Neuronal stem cell (in vitro differentiated cells): ENCODE measurements at regions not wholly inside any gene's neighbourhood (a gene's known extent, or its start where the extent isn't known, plus 50 kb on each side); places are given as distances from the start of the nearest gene placed in this dataset.

ENCODE experiments used
- DNase-seq: peaks from one replicate; pipeline ENCODE4 v3.0.0-alpha.2; 2013; ENCODE audit warnings: low spot score
- H2AFZ ChIP-seq: one replicate; pipeline ENCODE4 v1.6.1; 2013; ENCODE audit warnings: mild to moderate bottlenecking, low read length, inconsistent platforms
- H2AK5ac ChIP-seq: 2 replicates; pipeline ENCODE4 v1.6.1; 2013; ENCODE audit warnings: low read depth, mild to moderate bottlenecking, inconsistent platforms, low read length, moderate library complexity, mixed read lengths
- H2BK120ac ChIP-seq: 2 replicates; pipeline ENCODE4 v1.6.1; 2013; ENCODE audit warnings: low read depth, mild to moderate bottlenecking, inconsistent platforms, low read length, moderate library complexity, mixed read lengths
- H2BK12ac ChIP-seq: one replicate; pipeline ENCODE4 v1.6.1; 2013; ENCODE audit warnings: low read length, inconsistent platforms
- H2BK15ac ChIP-seq: 2 replicates; pipeline ENCODE4 v1.6.1; 2013; ENCODE audit warnings: mild to moderate bottlenecking, low read length, inconsistent platforms, mixed read lengths
- H2BK5ac ChIP-seq: one replicate; pipeline ENCODE4 v1.6.1; 2013; ENCODE audit warnings: inconsistent platforms, mild to moderate bottlenecking, low read length, moderate library complexity
- H3K14ac ChIP-seq: one replicate; pipeline ENCODE4 v1.6.1; 2013; ENCODE audit warnings: low read length, inconsistent platforms
- H3K18ac ChIP-seq: 2 replicates; pipeline ENCODE4 v1.6.1; 2013; ENCODE audit warnings: low read length, inconsistent platforms
- H3K23ac ChIP-seq: 2 replicates; pipeline ENCODE4 v1.6.1; 2013; ENCODE audit warnings: low read depth, mild to moderate bottlenecking, mixed read lengths, low read length, inconsistent platforms; ENCODE audit not compliant: poor library complexity
- H3K27ac ChIP-seq: replicated peaks from 3 replicates; pipeline ENCODE4 v1.5.1; 2013; ENCODE audit warnings: low read length, inconsistent platforms
- H3K27me3 ChIP-seq, 3 experiments: 2 replicates each; pipeline ENCODE4 v1.6.1; 2013; ENCODE audit warnings: low read length in 3 of 3, mild to moderate bottlenecking in 2 of 3, inconsistent platforms in 1 of 3, low read depth in 1 of 3, mixed read lengths in 1 of 3, moderate library complexity in 1 of 3; ENCODE audit not compliant: control insufficient read depth in 3 of 3, insufficient read depth in 3 of 3
- H3K36me3 ChIP-seq, 2 donors: replicated peaks in 1 of 2; 2 replicates each; pipeline ENCODE4 v1.6.1; 2013; ENCODE audit warnings: low read length in 2 of 2; ENCODE audit not compliant: control insufficient read depth in 2 of 2, insufficient read depth in 2 of 2
- H3K4ac ChIP-seq: 2 replicates; pipeline ENCODE4 v1.6.1; 2013; ENCODE audit warnings: inconsistent platforms, mild to moderate bottlenecking, low read length, moderate library complexity
- H3K4me1 ChIP-seq, 2 donors: 1 replicate in 1 of 2; 2 replicates in 1 of 2; pipeline ENCODE4 v1.6.1; 2013; ENCODE audit warnings: low read length in 2 of 2, low read depth in 1 of 2; ENCODE audit not compliant: control insufficient read depth in 2 of 2, insufficient read depth in 1 of 2
- H3K4me2 ChIP-seq: one replicate; pipeline ENCODE4 v1.6.1; 2013; ENCODE audit warnings: mild to moderate bottlenecking, low read length, inconsistent platforms; ENCODE audit not compliant: insufficient read depth, poor library complexity, severe bottlenecking
- H3K4me3 ChIP-seq, 2 donors: 2 replicates each; pipeline ENCODE4 v1.5.1; 2013; ENCODE audit warnings: low read length in 2 of 2, mild to moderate bottlenecking in 2 of 2, inconsistent platforms in 1 of 2, moderate library complexity in 1 of 2
- H3K79me1 ChIP-seq: one replicate; pipeline ENCODE4 v1.6.1; 2013; ENCODE audit warnings: low read depth, mild to moderate bottlenecking, inconsistent platforms, low read length, moderate library complexity
- H3K9ac ChIP-seq: one replicate; pipeline ENCODE4 v1.6.1; 2013; ENCODE audit warnings: mild to moderate bottlenecking, low read depth, low read length, inconsistent platforms; ENCODE audit not compliant: poor library complexity
- H3K9me3 ChIP-seq, 2 donors: replicated peaks in 1 of 2; 2 replicates each; pipeline versions ENCODE3 to v1.6.1; 2013; ENCODE audit warnings: low read length in 2 of 2, mild to moderate bottlenecking in 2 of 2, inconsistent platforms in 1 of 2, low read depth in 1 of 2, mixed read lengths in 1 of 2, moderate library complexity in 1 of 2; ENCODE audit not compliant: control insufficient read depth in 2 of 2, insufficient read depth in 1 of 2
- H4K8ac ChIP-seq: one replicate; pipeline ENCODE4 v1.6.1; 2013; ENCODE audit warnings: low read depth, mild to moderate bottlenecking, inconsistent platforms, low read length, moderate library complexity
- H4K91ac ChIP-seq: one replicate; pipeline ENCODE4 v1.6.1; 2013; ENCODE audit warnings: low read length, low read depth, mild to moderate bottlenecking, inconsistent platforms; ENCODE audit not compliant: poor library complexity
- WGBS, 2 donors: extraction: QIAGEN DNeasy Blood & Tissue Kit; methylation state at CpG; one replicate each; pipeline ENCODE4 v1.1.7; 2013; ENCODE audit warnings: missing lambda C conversion rate in 2 of 2, mixed read lengths in 1 of 2; ENCODE audit not compliant: insufficient read length in 2 of 2, insufficient replicate concordance in 1 of 2; ENCODE audit errors: extremely low coverage in 2 of 2; 5-methylcytosine and 5-hydroxymethylcytosine counted together

DNA sequence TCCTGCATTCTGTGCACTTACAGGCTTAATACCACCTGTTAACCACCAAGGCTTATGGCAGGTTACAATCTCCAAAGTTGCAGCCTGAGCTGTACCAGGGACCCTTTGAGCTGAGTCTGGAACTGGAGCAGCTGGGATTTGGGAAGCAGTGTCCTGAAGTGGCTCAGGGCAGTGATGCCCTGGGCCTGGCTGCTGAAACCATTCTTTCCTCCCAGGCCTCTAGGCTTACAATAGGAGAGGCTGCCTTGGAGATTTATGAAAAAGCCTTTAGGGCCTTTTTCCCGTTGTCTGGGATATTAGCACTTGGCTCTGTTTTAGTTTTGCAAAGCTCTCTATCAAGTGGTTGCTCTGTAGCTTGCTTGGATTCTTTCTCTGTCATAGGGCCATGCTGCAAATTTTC lies 154.3 kb upstream of the CASK start:
- H2BK120ac ChIP-seq = no peak overlapping the region
- no peak overlapping the region for H3K18ac ChIP-seq
- H2AFZ ChIP-seq = no peak overlapping the region
- H3K27me3 ChIP-seq = peaks cover 0 to 3% (median 0%) of the 10 kb centered on the region in 3 experiments
- no peak overlapping the region for H3K14ac ChIP-seq
- no peak overlapping the region for H2BK12ac ChIP-seq
- no peaks in the 10 kb centered on the region for H3K9me3 ChIP-seq
- no peak overlapping the region for H3K4me2 ChIP-seq
- no peak overlapping the region for H3K4ac ChIP-seq
- H3K27ac ChIP-seq = no peak overlapping the region
- no peaks in the 10 kb centered on the region for H3K79me1 ChIP-seq
- H2BK15ac ChIP-seq = no peak overlapping the region
- no peak overlapping the region for H2AK5ac ChIP-seq
- H3K9ac ChIP-seq = no peak overlapping the region
- no peak overlapping the region for H2BK5ac ChIP-seq
- H3K36me3 ChIP-seq = no peaks in the 10 kb centered on the region
- H4K91ac ChIP-seq = no peak overlapping the region
- no peak overlapping the region for H3K4me3 ChIP-seq
- WGBS, 2 donors = no CpG with 5 or more reads among the region's 1 CpG
- no peak overlapping the region for H4K8ac ChIP-seq
- H3K23ac ChIP-seq = no peak overlapping the region
- no peaks in the 10 kb centered on the region for H3K4me1 ChIP-seq
- no peak for DNase-seq

DNA sequence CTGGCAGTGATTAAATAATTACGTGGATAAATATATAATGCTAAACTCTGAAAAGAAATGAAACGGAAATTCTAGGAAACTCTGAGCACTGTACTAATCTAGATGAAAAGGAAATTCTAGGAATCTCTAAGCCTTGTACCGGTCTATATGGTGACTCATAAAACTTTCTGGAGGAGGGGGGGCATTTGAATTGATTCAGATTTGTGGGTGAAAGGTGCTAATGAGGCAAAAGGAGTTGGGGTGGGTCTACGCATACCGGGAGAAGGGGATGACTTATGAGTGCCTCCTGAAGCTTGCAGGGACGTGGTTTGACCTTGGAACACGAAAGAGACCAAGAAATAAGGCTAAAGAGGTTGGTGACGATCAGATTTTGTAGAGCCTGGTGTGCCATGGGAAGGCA lies 151.7 kb upstream of the CASK start:
- WGBS, 2 donors = no CpG with 5 or more reads among the region's 8 CpGs
- Histone ChIP-seq H2AFZ (no peak overlapping the region), H3K27ac (no peak overlapping the region), H3K4me1 (no peaks in the 10 kb centered on the region), H3K18ac (no peak overlapping the region), H3K36me3 (no peaks in the 10 kb centered on the region), H3K4me2 (no peak overlapping the region), H2BK12ac (no peak overlapping the region), H3K27me3 (peaks cover 0 to 8% (median 0%) of the 10 kb centered on the region in 3 experiments), H3K4me3 (no peak overlapping the region), H2BK120ac (no peak overlapping the region), H2BK5ac (no peak overlapping the region), H3K4ac (no peak overlapping the region), H4K91ac (no peak overlapping the region), H3K9me3 (no peaks in the 10 kb centered on the region), H3K9ac (no peak overlapping the region), H2BK15ac (no peak overlapping the region), H2AK5ac (no peak overlapping the region), H3K79me1 (no peaks in the 10 kb centered on the region), H4K8ac (no peak overlapping the region), H3K23ac (no peak overlapping the region), H3K14ac (no peak overlapping the region)
- DNase-seq = no peak

DNA sequence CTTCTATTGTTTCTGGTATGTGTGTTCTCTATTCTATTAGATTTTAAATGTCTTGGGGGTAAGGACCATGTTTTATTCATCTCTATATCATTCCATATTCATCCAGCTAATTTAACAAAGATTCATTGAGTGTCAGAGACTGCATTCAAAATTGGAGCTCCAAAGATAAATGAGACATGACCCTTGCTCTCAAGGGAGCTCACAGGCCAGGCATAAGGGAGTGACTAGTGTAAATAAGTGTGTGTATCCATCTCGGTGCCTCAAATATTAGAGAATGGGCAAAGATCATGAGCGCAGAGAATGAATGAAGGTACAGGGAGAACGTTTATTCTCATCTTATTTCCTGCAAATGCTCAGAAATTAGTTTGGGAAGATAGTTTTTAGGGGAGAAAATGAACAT lies 150.1 kb upstream of the CASK start:
- Histone ChIP-seq H3K79me1 (no peaks in the 10 kb centered on the region), H3K27ac (no peak overlapping the region), H2AFZ (no peak overlapping the region), H2AK5ac (no peak overlapping the region), H3K18ac (no peak overlapping the region), H2BK120ac (no peak overlapping the region), H3K4me3 (no peak overlapping the region), H3K9ac (no peak overlapping the region), H3K14ac (no peak overlapping the region), H4K91ac (no peak overlapping the region), H2BK5ac (no peak overlapping the region), H2BK12ac (no peak overlapping the region), H3K9me3 (no peaks in the 10 kb centered on the region), H3K4me1 (no peaks in the 10 kb centered on the region), H4K8ac (no peak overlapping the region), H3K23ac (no peak overlapping the region), H3K4me2 (no peak overlapping the region), H3K36me3 (no peaks in the 10 kb centered on the region), H3K27me3 (peaks cover 0 to 8% (median 0%) of the 10 kb centered on the region in 3 experiments), H2BK15ac (no peak overlapping the region), H3K4ac (no peak overlapping the region)
- DNase-seq = no peak
- no CpG with 5 or more reads among the region's 3 CpGs for WGBS, 2 donors

DNA sequence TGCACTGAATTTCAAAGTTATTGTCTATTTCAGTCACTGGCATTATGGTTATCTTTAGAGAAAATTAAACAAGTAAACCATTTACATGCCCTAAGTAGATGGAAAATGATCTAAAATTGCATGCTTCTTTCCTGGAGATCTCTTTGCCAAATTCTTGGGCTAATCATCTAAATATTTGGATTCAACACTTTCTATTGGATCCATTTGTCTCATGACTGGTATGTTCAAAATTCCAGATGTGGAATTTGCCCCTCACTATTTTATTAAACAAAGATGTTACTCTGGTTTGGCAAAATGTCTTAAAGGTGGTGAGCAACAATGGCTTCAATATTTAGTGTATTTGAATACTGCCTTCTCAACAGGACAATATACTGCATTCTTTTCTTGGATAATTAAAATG lies 147.5 kb upstream of the CASK start:
- Histone ChIP-seq H3K9ac (no peak overlapping the region), H3K4me2 (no peak overlapping the region), H3K14ac (no peak overlapping the region), H2BK15ac (no peak overlapping the region), H2BK12ac (no peak overlapping the region), H4K91ac (no peak overlapping the region), H3K9me3 (no peaks in the 10 kb centered on the region), H3K36me3 (no peaks in the 10 kb centered on the region), H2BK120ac (no peak overlapping the region), H3K27ac (no peak overlapping the region), H3K23ac (no peak overlapping the region), H3K18ac (no peak overlapping the region), H3K4me1 (no peaks in the 10 kb centered on the region), H2AFZ (no peak overlapping the region), H3K27me3 (peaks cover 0 to 8% (median 0%) of the 10 kb centered on the region in 3 experiments), H4K8ac (no peak overlapping the region), H3K79me1 (no peaks in the 10 kb centered on the region), H2AK5ac (no peak overlapping the region), H3K4me3 (no peak overlapping the region), H3K4ac (no peak overlapping the region), H2BK5ac (no peak overlapping the region)
- DNase-seq = no peak
